Heart right ventricle (tissue), 16 donors: ENCODE measurements at regions not wholly inside any gene's neighbourhood (a gene's known extent, or its start where the extent isn't known, plus 50 kb on each side); places are given as distances from the start of the nearest gene placed in this dataset.
A peak's percentile ranks its signal among the peaks of the same experiment; 100 is the strongest.

Source experiments
- ATAC-seq, 8 donors: fragments of 200-7000 bp; cut with Tn5 transposase; one replicate each; pipeline ENCODE4 v1.9.1; 2020; ENCODE audit warnings: mild to moderate bottlenecking in 8 of 8, moderate library complexity in 8 of 8, moderate number of reproducible peaks in 1 of 8
- DNase-seq, 2 donors: peaks; one replicate each; pipeline ENCODE4 v3.0.0-alpha.2; 2020
- H3K27ac ChIP-seq, 10 donors: fragments of 200-600 bp; sonication (generic) in 2 of 10; one replicate each; pipeline versions ENCODE4 v1.5.0 to v1.8.0; 2020 to 2022; ENCODE audit warnings: mild to moderate bottlenecking in 3 of 10
- H3K27me3 ChIP-seq, 7 donors: fragments of 200-600 bp; one replicate each; pipeline ENCODE4 v1.8.0; 2021 to 2022; ENCODE audit warnings: mild to moderate bottlenecking in 2 of 7
- H3K36me3 ChIP-seq, 9 donors: fragments of 200-600 bp; sonication (generic) in 1 of 9; one replicate each; pipeline versions ENCODE4 v1.5.0 to v1.8.0; 2020 to 2022; ENCODE audit warnings: mild to moderate bottlenecking in 2 of 9
- H3K4me1 ChIP-seq, 9 donors: fragments of 200-600 bp; sonication (generic) in 1 of 9; one replicate each; pipeline versions ENCODE4 v1.5.0 to v1.8.0; 2020 to 2022; ENCODE audit warnings: mild to moderate bottlenecking in 4 of 9
- H3K4me3 ChIP-seq, 10 donors: fragments of 200-600 bp; sonication (generic) in 2 of 10; one replicate each; pipeline versions ENCODE4 v1.5.0 to v1.8.0; 2020 to 2022; ENCODE audit warnings: mild to moderate bottlenecking in 7 of 10, moderate library complexity in 2 of 10
- H3K9me3 ChIP-seq, 11 donors: fragments of 200-600 bp in 10 of 11; sonication (generic) in 2 of 11; one replicate each; pipeline versions ENCODE4 v1.5.0 to v1.8.0; 2013 to 2022; ENCODE audit warnings: mild to moderate bottlenecking in 2 of 11, control low read depth in 1 of 11, moderate library complexity in 1 of 11
- CTCF ChIP-seq, 9 donors: fragments of 200-600 bp; sonication (generic) in 2 of 9; IDR thresholded peaks; one replicate each; pipeline versions ENCODE4 v1.5.0 to v1.8.0; 2021 to 2022; ENCODE audit warnings: antibody characterized with exemption in 9 of 9, mild to moderate bottlenecking in 5 of 9, moderate library complexity in 1 of 9
- WGBS, 2 donors: extraction: QIAGEN DNeasy Blood & Tissue Kit; methylation state at CpG; one replicate each; pipeline ENCODE4 v1.1.7; 2013; ENCODE audit warnings: inconsistent platforms in 1 of 2; 5-methylcytosine and 5-hydroxymethylcytosine counted together
- intact Hi-C, 10 donors: fragments of 100-400 bp; cut with DNase I; formaldehyde crosslinking; loops; one replicate each; pipeline versions ENCODE4 v1.11.1 to v1.14.2; 2022
- donor health status: Arrhythmogenic right ventricular cardiomyopathy.
- donor health status: ischemic (EF 13 %, LVEDD 7.1; RV severe dilation, severe dysfunction).
- donor health status: healthy with polysubstance abuse.
- donor health status: DM: no; HTN: yes; CAD: no.
- donor health status: DM: no; HTN: no; CAD: no.
- donor health status: ischemic (EF 25% LVEDD 6.9; RV normal size, moderate dysfunction).
- donor health status: ischemic (EF 25% LVEDD 5.7; RV mildly dilated, moderate dysfunction).
- donor health status: healthy.
- donor health status: DM: yes; HTN: yes; CAD: no.
- donor health status: Ischemic cardiomyopathy.
- donor health status: ischemic (EF 35%, LVEDD 5.7; RV mildly dilated, moderate dysfunction).
- donor health status: nonischemic (EF 11% LVEDD 7.7; RV severe dilation, severe dysfunction).
- donor health status: DM: yes; HTN: yes; CAD: no.
- donor health status: PGD.
- donor health status: ischemic (EF 29% LVEDD 5.4; RV normal size, mild dysfunction).
- donor health status: nonischemic (EF 23%, LVEDD 6.1; RV moderate dilation, normal function).

DNA sequence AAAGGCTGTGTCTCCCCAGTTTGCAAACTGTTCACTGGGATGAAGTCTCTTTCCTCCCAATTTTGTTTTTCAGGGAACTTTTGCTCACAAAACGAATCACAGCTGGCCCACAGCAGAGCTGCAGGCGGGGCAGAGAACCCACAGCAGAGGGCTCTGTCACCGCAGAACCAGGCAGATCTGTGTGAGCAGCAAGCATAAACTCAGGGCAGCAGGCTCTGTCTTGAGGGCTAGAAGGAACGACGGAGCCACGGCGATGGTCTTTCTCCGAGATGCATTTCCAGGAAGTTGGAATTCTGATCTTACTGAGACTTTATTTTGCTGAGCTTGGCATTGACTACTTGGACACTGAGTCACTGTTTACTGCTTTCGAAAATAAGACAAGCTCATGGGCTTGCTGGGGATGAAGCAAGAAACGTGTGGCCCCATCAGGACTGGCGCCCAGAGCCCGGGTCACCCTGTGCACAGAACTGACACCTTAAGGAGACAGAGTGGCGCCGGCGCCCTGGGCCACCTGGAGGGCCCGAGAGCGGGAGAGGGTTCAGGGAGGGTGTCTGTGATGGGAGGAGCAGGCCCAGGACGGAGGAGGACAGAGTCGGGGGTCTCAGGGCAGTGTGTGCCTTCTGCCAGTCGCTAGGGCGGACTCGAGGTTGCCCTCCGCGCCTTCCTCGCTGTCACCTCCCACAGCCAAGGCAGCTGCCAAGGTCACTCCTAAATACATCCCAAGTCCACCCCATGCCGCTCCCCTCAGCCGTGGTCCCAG is 106.3 kb upstream of the NXT1 start:
- intact Hi-C loops, result loop anchor here in 8 of 10 donors (5.0 to 10.0 kb wide), 8 partner anchors 50 to 550 kb away; no protein-coding TSS in a partner anchor
- ATAC-seq (peak in 1 of 8 donors; percentile 27), DNase-seq (no peak)
- peaks cover 0 to 31% (median 22%) of the 10 kb centered on the region in 9 donors for H3K4me1 ChIP-seq
- no peak overlapping the region for H3K4me3 ChIP-seq
- H3K27me3 ChIP-seq, result peaks cover 0 to 13% (median 0%) of the 10 kb centered on the region in 7 donors
- H3K27ac ChIP-seq, result no peak overlapping the region
- WGBS, 2 donors, result 88 to 89% methylated on average over 23 to 27 of the region's 27 CpGs
- H3K9me3 ChIP-seq, result peaks cover 0 to 6% (median 0%) of the 10 kb centered on the region in 11 donors
- no peaks in the 10 kb centered on the region for H3K36me3 ChIP-seq
- TF ChIP-seq CTCF (IDR thresholded peaks at IDR 0.05), result no peak

DNA sequence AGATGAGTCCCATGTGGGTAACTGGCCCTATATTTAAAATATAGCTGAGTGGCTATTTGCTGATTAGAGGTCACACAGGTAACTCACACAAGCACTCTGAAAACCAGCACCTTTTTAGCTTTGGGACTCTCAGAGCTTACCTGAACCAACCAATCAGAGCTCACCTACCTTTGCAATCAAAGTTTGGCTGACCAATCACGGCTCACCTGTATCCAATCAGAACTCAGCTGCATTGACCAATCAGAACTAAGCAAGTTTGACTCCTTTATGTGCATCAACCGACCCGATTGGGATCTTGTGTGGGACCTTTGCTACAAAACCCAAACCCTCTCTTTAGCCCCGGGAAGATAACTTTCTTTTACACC is 106.8 kb upstream of the NXT1 start:
- ATAC-seq (no peak), DNase-seq (no peak)
- TF ChIP-seq CTCF (IDR thresholded peaks at IDR 0.05), result no peak
- Histone ChIP-seq H3K4me1 (peaks cover 0 to 31% (median 22%) of the 10 kb centered on the region in 9 donors), H3K27me3 (peaks cover 0 to 13% (median 0%) of the 10 kb centered on the region in 7 donors), H3K27ac (no peak overlapping the region), H3K9me3 (peaks cover 0 to 11% (median 0%) of the 10 kb centered on the region in 11 donors), H3K36me3 (no peaks in the 10 kb centered on the region), H3K4me3 (no peak overlapping the region)
- intact Hi-C loops, result loop anchor here in 8 of 10 donors (5.0 to 10.0 kb wide), 8 partner anchors 51 to 549 kb away; no protein-coding TSS in a partner anchor
- WGBS, 2 donors, result 88 to 91% methylated on average over 4 of the region's 4 CpGs

GRCh38 chr20:23242556-23243180 is 107.9 kb upstream of the NXT1 start:
- DNase-seq (no peak), ATAC-seq (no peak)
- TF ChIP-seq CTCF (IDR thresholded peaks at IDR 0.05), result no peak
- H3K27ac ChIP-seq, result no peak overlapping the region
- peaks cover 0 to 13% (median 0%) of the 10 kb centered on the region in 7 donors for H3K27me3 ChIP-seq
- intact Hi-C loops, result loop anchor here in 8 of 10 donors (5.0 to 10.0 kb wide), 8 partner anchors 52 to 548 kb away; no protein-coding TSS in a partner anchor
- H3K36me3 ChIP-seq, result no peaks in the 10 kb centered on the region
- peaks cover 0 to 13% (median 0%) of the 10 kb centered on the region in 11 donors for H3K9me3 ChIP-seq
- H3K4me3 ChIP-seq, result no peak overlapping the region
- peaks cover 0 to 23% (median 19%) of the 10 kb centered on the region in 9 donors for H3K4me1 ChIP-seq
- WGBS, 2 donors, result 73 to 77% methylated on average over 5 of the region's 5 CpGs

DNA sequence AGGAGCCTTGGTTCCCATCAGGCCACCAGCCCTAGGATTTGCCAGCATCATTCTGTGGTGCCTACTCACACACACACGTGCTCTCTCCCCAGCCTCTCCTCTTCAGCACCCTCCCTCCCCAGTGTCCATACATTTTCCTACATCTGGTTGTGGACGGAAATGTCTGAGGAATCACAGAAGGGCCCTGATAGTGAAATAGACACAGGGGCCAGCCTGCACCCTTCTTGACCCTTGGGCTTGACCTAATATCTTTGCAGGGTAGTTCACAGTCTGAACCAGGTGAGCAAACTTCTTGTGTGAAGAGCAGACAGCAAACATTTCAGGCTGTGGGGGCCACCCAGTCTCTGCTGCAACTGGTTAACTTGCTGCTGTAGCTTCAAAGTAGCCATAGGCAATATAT is 108.5 kb upstream of the NXT1 start:
- ATAC-seq, result no peak
- Histone ChIP-seq H3K4me3 (no peak overlapping the region), H3K27me3 (peaks cover 0 to 13% (median 0%) of the 10 kb centered on the region in 7 donors), H3K27ac (no peak overlapping the region), H3K4me1 (peaks cover 0 to 17% (median 14%) of the 10 kb centered on the region in 9 donors), H3K9me3 (peaks cover 0 to 18% (median 0%) of the 10 kb centered on the region in 11 donors), H3K36me3 (no peaks in the 10 kb centered on the region)
- intact Hi-C loops, result loop anchor here in 8 of 10 donors (5.0 to 10.0 kb wide), 8 partner anchors 53 to 547 kb away; no protein-coding TSS in a partner anchor
- DNase-seq, result no peak
- WGBS, 2 donors, result 68 to 73% methylated on average over 2 of the region's 2 CpGs
- TF ChIP-seq CTCF (IDR thresholded peaks at IDR 0.05), result no peak
